NCI-H1105 treated with DMSO at 0.1 percent for 48 hours (cell line): ENCODE measurements at regions not wholly inside any gene's neighbourhood (a gene's known extent, or its start where the extent isn't known, plus 50 kb on each side); places are given as distances from the start of the nearest gene placed in this dataset.

Experiments
- DNase-seq: peaks from one replicate; lab custom pipeline; 2025; lab: John Stamatoyannopoulos, UW

- DNase-seq: peak; percentile 8
These were observed 80.1 kb upstream of the CREB1 start for GRCh38 chr2:207449642-207450165.

- DNase-seq: no peak
These were observed 79.6 kb upstream of the CREB1 start for GRCh38 chr2:207450186-207450585.

- no peak for DNase-seq
These were observed 71.2 kb upstream of the CREB1 start for GRCh38 chr2:207458582-207458981.

GRCh38 chr2:207459990-207460757 is 69.6 kb upstream of the CREB1 start:
- no peak for DNase-seq

GRCh38 chr2:207463433-207463832 is 66.3 kb upstream of the CREB1 start:
- no peak for DNase-seq

- no peak for DNase-seq
These were observed 65.8 kb upstream of the CREB1 start for GRCh38 chr2:207464007-207464406.

- DNase-seq: no peak
These were observed 63.9 kb upstream of the CREB1 start for GRCh38 chr2:207465894-207466293.

GRCh38 chr2:207467716-207468347 is 61.9 kb upstream of the CREB1 start:
- no peak for DNase-seq

GRCh38 chr2:207468488-207468887 is 61.3 kb upstream of the CREB1 start:
- DNase-seq: no peak

GRCh38 chr2:207469451-207469850 is 60.3 kb upstream of the CREB1 start:
- DNase-seq: no peak

- DNase-seq: no peak
These were observed 59.6 kb upstream of the CREB1 start for GRCh38 chr2:207469943-207470729.

- no peak for DNase-seq
These were observed 58.5 kb upstream of the CREB1 start for GRCh38 chr2:207471261-207471660.

GRCh38 chr2:207472343-207473048 is 57.3 kb upstream of the CREB1 start:
- no peak for DNase-seq

GRCh38 chr2:207473049-207473930 is 56.5 kb upstream of the CREB1 start:
- peak; percentile 59 for DNase-seq

- no peak for DNase-seq
These were observed 55.9 kb upstream of the CREB1 start for GRCh38 chr2:207473931-207474235.

GRCh38 chr2:207474863-207475485 is 54.8 kb upstream of the CREB1 start:
- peak; percentile 62 for DNase-seq

- no peak for DNase-seq
These were observed 54.2 kb upstream of the CREB1 start for GRCh38 chr2:207475546-207475945.

- DNase-seq: no peak
These were observed 51.9 kb upstream of the CREB1 start for GRCh38 chr2:207477896-207478295.

- no peak for DNase-seq
These were observed 51.2 kb upstream of the CREB1 start for GRCh38 chr2:207478572-207478971.

- no peak for DNase-seq
These were observed 50.5 kb upstream of the CREB1 start for GRCh38 chr2:207479198-207479785.
